NCI-H526 treated with DMSO at 0.1 percent for 48 hours (cell line): ENCODE measurements at regions not wholly inside any gene's neighbourhood (a gene's known extent, or its start where the extent isn't known, plus 50 kb on each side); places are given as distances from the start of the nearest gene placed in this dataset.

Source experiments
- DNase-seq: peaks from one replicate; lab custom pipeline; 2025; lab: John Stamatoyannopoulos, UW

DNA sequence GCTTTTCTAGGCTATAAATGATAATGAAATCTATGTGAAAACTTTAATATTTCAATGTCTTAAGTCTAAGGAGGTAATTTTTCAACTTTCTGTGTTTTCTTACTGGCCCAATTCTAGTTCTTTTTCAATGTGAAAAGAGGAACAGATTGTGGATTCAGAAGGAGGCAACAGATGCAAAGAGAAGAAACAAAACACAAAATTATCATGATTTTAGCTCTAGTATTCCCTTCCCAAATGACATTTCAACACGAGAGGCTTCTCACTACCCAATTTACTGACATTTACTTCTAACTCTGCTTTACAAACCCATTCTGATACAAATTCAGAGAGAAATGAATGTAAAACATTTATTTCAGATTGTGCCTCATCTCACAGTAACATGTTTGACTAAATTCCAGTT is 169.4 kb downstream of the WT1 start:
- no peak for DNase-seq

DNA sequence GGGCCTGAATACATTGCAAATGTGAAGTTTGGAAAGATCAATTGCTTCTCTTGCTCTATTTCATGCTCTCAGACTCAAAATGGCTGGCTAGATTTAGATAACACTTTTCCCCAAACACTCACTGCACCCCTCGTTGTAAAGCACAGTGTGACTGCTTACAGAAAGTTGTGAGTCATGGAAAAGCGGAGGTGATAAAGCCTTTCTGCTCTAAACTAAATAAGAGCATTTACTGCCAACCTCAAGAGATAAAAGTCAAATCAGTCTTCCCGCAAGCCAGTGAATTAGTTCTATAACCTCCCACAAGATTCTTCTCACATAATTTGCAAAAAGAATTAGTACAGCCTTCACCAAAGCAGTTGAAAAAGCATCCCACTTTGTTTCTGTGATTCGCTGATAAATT is 168.7 kb downstream of the WT1 start:
- no peak for DNase-seq

DNA sequence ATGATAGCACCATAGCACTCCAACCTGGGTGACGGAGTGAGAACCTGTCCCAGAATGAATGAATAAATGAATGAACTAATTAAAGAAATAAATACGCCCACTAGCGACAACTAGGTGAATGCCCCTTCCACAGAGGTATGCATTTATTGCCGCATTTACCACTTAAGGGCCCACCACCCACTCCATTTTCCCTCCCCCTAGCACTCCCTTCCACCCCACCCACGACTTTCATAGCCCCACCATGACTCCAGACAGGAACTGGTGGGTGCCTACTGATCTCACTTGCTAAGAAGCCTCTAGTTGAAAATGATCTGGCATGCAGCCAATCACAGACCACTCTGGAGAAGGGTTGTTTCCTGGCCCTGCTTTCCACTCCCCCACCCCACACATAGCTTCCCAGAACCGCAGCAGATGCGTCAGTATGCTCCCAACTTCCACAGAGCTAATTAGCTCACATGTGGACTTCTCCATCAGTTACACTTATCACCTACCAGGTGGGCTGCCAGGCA is 167.6 kb downstream of the WT1 start:
- no peak for DNase-seq

DNA sequence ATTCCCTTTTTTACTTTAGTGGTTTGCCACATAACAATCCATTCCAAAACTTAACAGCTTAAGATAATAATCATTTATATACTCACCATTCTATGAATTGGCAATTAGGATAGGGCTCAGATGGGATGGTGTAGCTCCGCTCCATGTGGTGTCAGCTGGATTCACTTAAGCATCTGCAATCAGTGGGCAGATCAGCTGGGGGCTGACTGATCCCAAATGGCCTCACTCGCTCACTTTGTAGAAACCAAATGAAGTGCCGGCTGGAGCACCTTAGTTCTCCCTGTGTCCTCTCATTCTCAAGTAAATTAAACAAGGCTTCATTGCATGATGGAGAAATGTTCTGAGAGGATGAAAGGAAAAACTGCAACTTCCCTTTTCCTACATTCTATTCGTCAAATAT is 161.4 kb downstream of the WT1 start:
- DNase-seq, result no peak

DNA sequence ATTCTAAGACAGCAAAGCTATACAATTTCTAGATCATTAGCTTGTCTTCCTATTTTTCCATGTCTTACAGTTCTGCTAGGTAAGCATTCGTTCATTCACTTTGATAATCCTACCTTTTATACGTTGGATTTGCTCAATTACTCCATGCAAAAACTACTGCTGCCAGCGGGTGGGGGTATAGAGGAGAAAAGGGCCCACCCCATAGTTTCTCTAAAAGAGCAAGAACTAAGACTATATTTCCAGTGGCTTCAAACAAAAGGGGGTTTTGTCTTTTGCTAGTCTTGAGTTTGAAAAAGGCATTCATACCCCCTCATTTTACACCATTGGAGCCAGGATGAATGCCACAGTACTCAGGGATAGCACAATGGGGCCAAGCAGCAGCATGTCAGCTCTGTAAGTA is 155.7 kb downstream of the WT1 start:
- DNase-seq, result no peak

DNA sequence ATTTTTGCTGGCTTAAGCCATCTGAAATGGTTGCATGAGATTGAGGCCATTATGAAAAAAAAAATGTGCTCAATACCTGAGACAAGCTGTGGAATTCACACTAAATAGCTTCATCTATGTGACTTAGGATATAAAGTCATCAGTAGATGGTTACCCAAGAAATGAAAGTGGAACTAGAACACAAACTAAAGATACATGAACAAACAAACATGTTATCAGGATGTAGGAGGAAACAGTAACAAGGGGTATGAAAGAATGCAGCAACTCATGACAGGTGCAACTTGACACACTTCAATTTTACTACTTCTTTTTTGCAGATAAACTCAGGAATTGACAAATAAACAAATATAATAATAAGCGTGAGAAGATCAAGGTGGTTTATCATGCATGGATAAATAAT is 155.0 kb downstream of the WT1 start:
- DNase-seq, result no peak

DNA sequence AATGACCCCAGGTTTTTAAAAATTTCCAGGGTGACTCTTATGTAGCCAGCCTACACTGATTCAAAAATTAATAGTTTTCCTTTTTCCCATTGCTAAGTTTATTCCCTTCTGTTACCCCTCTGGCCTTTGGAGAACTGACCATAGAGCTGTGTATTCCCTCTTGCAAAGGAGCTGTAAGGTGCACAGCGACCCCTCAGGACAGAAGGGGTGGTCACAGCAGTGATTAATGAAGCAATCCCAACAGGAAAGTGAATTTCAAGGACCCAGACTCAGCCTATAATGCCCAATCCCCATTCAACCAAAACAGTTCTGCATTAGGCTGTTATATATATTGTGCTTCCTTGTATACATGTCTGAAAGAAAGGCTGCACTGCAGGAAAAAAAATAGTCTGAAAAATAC is 147.1 kb downstream of the WT1 start:
- DNase-seq, result no peak

DNA sequence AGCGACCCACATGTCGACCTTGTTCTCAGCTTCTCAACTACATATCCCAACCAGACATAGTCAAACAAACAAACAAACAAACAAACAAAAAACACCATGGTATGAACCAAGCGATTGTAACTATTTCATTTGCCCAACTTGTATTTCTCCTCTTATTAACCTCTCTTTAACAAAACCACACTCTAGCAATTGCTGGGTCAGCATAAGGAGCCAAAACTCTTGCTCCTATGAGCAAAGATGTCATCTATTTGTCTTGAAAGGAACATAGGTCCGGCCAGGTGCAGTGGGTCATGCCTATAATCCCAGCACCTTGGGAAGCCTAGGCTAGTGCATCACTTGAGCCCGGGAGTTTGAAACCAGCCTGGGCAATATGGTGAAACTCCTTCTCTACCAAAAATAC is 145.6 kb downstream of the WT1 start:
- no peak for DNase-seq

DNA sequence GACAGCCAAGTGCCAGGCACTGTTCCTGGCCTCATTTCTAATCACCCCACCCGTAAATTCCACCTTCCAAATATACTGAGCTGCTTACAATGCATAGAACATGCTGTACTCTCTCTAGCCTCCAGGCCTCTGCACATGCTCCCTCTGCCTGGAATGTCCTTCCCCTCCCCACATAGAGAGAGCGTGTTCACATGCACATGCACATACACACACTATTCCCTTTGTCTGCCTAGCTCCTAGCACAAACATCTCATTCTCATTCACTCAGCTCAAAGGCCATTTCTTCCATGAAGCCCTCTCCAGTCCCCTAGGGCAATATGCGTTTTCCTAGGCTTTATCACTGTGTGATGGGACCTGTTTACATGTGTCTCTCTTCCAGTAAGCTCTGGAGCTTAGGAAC is 144.6 kb downstream of the WT1 start:
- no peak for DNase-seq

DNA sequence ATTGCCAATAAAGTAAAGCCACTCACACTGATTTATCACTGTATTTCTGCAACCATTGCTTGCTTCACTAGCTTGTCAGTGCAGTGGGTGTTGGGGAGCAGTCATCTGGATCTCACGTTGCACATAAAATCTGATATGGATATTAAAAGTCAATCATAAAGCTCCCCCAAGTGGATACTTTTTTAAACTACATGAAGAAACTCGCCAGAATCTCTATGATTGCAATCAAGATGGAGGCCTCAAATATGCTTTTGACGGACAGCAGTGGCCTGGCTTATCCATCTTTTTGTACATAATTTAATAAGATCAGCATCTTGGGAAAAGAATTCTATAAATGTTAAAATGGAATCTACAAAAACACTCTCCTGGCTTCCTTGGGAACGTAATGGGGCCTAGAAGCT is 137.7 kb downstream of the WT1 start:
- peak; percentile 71 for DNase-seq

DNA sequence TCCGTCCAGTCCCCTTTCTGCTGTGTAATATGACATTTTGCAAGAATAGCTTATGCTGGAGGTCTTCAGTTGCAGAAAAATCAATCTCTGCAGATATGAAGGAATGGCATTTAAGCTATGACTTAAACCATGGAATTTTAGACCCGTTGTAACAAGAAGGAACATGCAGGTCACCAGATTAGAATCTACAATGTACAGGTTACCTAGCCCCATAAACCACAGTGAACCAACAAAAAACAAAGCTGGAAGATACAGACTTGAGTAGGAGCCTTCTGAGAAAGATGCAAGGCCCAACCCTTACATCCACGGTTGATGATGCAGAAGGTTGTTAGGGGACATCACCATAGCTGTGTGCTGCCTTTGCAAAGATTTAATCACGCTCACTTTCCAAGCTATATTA is 132.5 kb downstream of the WT1 start:
- no peak for DNase-seq

DNA sequence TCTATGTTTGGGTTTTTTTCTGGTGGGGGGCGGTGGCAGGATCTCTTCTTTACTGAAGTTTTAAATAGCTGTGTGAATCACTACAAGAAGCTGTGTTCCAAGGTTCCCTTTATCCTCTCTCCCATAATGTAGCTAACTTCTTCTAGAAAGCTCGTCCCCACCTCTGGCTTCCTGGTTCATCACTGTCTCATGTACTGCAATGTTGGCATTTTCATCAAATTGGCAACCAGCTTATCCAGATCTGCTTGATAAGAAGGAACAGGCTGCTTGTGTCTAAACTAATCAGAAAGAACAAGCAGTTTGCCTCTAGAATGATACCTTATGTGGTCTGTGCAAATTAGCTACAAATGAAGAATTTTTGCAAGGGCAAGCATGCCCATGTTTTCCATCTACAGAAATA is 130.8 kb downstream of the WT1 start:
- no peak for DNase-seq

DNA sequence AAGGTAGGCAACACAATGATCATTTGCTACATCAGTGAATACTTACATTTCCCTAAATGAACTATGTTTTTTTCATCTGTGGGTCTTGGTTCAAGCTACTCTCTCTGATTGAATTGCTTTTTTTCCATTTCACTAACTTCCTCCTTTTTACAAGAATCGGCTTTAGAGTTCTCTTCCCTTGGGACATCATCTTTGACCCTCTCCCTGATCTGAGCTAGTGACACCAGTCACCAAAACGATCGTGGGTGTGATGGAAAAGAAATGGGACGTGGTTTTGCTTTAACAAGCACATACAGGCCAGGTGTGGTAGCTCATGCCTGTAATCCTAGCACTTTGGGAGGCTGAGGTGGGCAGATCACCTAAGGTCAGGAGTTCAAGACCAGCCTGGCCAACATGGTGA is 129.9 kb downstream of the WT1 start:
- DNase-seq, result no peak

DNA sequence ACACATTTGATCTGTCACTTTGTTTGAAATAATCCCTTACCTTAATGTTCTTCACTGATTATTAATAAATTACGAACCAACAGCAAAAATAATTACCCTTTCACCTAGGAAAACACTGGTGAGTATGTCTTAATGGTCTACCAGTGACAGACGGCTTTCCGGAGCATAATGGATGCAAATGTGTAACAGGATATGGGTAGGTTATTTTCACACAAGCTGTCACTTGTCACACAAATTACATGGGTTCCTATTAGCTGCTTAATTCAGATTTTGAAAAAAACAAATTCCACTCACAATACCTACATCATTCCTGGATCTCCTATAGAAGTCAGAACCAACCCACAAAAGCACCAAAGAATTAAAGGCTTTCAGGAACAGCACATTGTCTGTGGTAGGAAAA is 127.9 kb downstream of the WT1 start:
- peak; percentile 62 for DNase-seq

DNA sequence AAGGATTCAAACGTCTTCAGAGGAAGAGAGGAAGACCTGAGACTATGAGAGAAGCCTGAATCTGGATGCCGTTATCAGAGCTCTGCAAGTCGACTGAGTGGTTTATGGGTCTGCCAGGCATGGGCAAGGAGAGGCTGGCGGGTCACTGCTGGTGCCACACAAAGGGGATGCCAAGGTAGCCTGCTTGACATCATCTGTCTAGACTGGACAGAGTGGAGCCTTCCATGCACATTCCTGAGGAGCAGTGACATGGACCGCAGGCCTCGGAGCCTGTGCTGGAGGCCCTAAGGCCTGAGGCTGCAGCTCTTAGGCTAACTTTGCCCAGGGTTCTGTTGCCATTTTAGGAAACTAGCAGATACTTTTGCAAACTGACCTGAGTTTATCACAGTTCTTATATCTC is 127.4 kb downstream of the WT1 start:
- DNase-seq, result no peak

DNA sequence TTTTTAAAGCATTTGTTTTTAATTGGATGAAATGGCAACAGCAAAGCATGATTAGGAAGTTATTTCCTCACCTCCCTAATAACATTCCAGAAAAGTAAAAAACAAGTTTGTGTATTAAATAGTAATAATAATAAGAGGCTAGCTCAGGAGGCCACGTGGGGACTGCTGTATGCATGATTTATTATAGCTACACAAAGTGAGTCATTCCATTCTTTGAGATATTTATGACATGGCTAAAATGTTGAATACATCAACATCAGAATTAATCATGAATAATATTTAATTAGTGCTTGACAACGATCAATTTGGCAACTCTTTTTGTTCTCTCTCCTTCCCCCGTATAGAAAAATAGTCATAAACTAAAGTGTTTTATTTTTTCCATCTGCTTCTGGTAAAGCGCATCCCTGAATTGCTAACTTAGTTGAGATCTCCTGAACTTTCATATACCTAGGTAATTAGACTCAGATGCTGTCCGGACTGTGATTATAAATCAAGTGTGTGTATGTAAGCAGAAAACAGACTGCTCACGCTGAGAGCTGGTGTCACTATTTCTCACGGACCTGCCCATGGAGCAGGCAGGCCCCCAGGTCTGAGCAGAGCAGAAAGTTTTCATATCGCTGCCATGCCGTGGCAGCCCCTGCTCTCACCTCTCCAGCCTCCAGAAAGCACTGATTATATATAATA is 125.7 kb downstream of the WT1 start:
- no peak for DNase-seq

DNA sequence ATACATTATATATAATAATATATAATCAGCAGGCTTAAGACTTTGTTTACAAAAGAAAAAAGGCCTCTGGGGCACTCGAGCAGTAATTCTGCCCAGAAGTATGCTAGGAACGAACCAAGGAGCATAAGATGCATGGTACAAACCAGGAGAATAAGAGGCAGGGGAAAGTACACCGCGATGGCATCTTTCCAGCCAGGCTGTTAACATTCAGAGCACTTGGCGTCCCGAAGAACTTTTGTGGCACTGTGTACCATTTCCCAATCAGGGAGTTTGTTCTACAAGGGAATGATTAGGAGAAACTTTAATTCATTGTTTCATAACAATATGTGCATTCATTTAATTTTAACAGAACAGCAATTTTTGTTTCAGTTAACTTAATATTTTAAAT is 125.1 kb downstream of the WT1 start:
- no peak for DNase-seq

DNA sequence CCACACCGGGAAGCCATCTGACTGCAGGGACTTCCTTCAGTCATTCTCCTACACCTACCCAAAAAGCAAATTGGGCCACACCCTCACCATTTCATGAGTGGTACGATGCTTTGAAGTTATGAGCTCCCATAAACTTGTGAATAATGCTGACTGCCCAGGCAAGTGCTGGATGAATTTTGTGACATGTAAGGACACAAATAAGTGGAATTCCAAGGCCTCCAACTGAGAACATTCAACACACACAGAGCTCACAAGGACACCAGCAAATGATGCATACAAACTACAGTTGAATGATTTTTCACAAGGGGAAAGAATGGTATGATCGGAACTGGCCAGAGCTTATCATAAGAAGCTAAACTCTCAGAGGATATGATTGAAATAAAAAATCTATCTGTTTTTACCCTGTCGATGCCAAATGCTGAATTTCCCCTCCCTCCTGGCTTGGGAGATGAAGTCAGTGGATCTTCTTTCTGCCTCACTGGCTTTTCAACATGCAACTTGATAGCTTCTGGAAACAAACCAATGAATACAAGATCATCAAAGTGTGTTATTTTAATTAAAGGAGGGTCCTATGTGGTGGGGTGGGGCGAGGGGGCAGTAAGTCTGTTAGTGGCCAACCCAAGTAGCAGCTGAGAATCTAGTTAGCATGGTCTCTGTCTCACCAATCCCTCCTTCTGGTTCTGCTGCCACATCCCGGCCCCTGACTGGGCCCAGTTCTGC is 123.8 kb downstream of the WT1 start:
- no peak for DNase-seq

DNA sequence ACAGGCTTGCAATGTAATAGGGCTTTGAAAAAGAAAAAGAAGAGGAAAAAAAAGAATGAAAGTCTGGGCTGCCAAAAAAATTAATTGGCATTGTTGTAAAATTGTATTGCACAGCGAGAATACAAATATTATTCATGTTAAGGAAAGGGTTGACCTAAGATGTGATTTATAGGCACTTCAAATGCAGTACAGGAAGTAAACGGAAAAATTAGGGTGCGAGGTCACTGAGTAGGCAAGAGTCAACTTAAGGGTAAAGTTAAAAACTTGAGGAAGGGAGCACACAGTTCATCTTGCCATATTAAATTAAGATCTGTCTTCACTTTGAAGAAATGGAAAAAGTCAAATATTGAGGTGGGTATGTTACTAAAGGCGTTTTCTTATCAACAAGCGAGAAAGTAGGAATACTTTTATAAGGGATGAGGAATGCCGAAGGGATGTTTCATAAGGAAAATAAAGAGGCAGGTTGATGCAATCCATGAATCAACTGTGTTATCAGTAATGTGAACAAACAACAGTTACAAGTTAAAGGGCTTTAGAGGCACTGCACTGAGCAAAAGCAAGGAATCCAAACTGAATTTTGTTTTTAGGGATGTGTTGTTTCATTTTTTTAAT is 123.0 kb downstream of the WT1 start:
- DNase-seq, result no peak

DNA sequence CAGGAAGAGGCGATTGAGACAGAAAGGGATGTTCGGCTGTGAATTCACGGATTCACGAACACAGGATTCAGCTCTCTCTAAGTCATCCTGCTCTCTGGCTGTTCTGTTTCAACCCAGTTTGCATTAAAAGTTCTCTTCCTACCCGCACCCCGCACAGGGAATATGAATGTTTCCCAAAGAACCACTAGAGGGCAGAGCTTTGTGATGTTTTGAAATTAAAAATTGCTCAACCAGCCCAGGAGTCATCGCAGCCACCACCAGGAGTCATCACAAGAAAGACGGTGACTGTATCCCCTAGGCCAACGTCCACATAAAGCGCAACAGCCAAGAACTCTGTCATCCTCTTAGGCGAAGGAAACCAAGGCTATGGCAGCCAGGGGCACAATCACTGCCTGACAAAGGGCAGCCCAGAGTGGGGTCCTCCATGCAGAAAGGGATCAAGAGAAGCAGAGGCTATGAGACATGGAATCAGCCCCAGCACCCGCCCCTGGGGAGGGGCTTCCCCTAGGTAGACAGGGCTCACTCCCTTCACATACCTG is 122.4 kb downstream of the WT1 start:
- DNase-seq, result peak; percentile 51

DNA sequence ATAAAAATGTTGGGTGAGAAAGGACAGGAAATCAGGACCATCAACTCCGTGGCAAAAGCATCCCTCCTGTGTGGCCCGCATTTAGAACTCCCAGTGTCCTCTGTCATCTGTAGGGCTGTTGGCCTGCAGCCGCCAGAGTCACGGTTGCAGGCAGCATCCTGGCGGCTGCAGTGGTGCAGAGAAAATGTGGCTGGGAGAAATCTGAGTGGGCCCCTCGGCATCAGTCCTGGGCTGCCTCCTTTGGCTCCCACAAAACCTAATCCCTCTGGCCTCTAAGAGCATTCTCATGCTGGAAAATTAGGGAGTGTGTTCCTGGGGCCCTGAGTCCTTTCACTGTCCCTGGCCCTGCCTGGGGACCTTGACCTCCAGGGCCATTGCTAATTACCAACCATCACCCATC is 121.9 kb downstream of the WT1 start:
- no peak for DNase-seq

DNA sequence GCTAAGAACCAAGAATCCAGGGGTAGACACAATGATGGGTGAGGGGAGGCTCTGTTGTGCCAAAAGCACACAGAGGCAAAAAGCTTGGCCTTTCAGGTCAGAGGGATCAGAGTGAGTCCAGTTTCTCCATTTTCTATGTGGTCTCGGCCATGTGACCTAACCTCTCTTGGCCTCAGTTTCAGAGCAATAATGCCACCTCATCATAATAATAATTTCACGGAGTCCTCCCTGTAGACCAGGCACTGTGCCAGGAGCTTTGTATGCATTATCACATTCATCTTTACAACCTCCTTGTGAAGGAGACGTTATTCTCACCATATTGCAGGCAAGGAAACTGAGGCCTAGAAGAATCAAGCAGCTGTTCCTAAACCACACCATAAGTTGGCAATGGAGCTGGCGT is 120.2 kb downstream of the WT1 start:
- no peak for DNase-seq

DNA sequence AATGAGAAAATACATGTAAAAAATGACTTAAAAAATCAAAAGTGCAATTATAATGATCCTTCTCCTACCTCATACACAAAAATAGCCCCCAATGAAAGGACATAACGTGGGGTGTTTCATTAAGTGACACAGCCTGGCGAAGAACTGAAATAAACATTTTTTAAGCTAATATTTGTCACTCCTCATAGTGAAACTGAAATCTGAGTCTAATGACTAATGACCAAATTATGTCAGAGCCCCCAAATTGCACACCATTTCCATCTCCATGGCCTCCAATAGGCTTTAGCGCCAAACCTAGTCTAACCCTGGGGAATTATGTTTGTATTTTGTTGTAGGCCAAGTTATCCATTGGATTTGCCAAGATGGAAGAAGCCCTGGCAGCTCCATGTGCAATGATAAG is 119.1 kb downstream of the WT1 start:
- no peak for DNase-seq
